Fibroblast of lung (primary cell): ENCODE measurements at regions not wholly inside any gene's neighbourhood (a gene's known extent, or its start where the extent isn't known, plus 50 kb on each side); places are given as distances from the start of the nearest gene placed in this dataset.
A peak's percentile ranks its signal among the peaks of the same experiment; 100 is the strongest.

Experiments
- DNase-seq, 2 donors: peaks; one replicate each; pipeline versions ENCODE4 v3.0.0 to v3.0.0-alpha.2; 2010; ENCODE audit warnings: low read depth in 2 of 2
- H2AFZ ChIP-seq: 2 replicates; pipeline ENCODE4 v1.5.1; 2012; ENCODE audit warnings: low read length, control low read depth, inconsistent platforms
- H3K27ac ChIP-seq: 2 replicates; pipeline ENCODE4 v1.5.1; 2011; ENCODE audit warnings: low read length, control low read depth; ENCODE audit not compliant: insufficient read depth
- H3K27me3 ChIP-seq: 2 replicates; pipeline ENCODE4 v1.5.1; 2011; ENCODE audit warnings: mild to moderate bottlenecking, low read length; ENCODE audit not compliant: control insufficient read depth, insufficient read depth
- H3K36me3 ChIP-seq: 2 replicates; pipeline ENCODE4 v1.5.1; 2011; ENCODE audit warnings: low read length; ENCODE audit not compliant: control insufficient read depth, insufficient read depth
- H3K4me1 ChIP-seq: 2 replicates; pipeline ENCODE4 v1.5.1; 2011; ENCODE audit warnings: low read length; ENCODE audit not compliant: control insufficient read depth, insufficient read depth; ENCODE audit errors: extremely low read depth
- H3K4me2 ChIP-seq: 2 replicates; pipeline ENCODE4 v1.5.1; 2011; ENCODE audit warnings: low read length, control low read depth; ENCODE audit not compliant: insufficient read depth; ENCODE audit errors: extremely low read depth
- H3K4me3 ChIP-seq, 4 experiments: fragments of 200-600 bp in 1 of 4; sonication (generic) in 1 of 4; replicated peaks in 1 of 4; 2 replicates each; pipeline ENCODE4 v1.5.1; 2011 to 2016; ENCODE audit warnings: low read length in 4 of 4, low read depth in 3 of 4, mild to moderate bottlenecking in 3 of 4, control low read depth in 2 of 4, inconsistent platforms in 1 of 4, mixed read lengths in 1 of 4; ENCODE audit not compliant: insufficient read depth in 1 of 4; ENCODE audit errors: control extremely low read depth in 1 of 4
- H3K79me2 ChIP-seq: 2 replicates; pipeline ENCODE4 v1.5.1; 2012; ENCODE audit warnings: mild to moderate bottlenecking, low read length, inconsistent platforms; ENCODE audit not compliant: control insufficient read depth, insufficient read depth
- H3K9ac ChIP-seq: 2 replicates; pipeline ENCODE4 v1.5.1; 2011; ENCODE audit warnings: mild to moderate bottlenecking, low read length, control low read depth; ENCODE audit not compliant: insufficient read depth
- H3K9me3 ChIP-seq: 2 replicates; pipeline ENCODE4 v1.5.1; 2012; ENCODE audit warnings: low read depth, low read length; ENCODE audit not compliant: control insufficient read depth, insufficient read depth
- H4K20me1 ChIP-seq: 2 replicates; pipeline ENCODE4 v1.5.1; 2011; ENCODE audit warnings: low read length; ENCODE audit not compliant: control insufficient read depth, insufficient read depth; ENCODE audit errors: extremely low read depth
- CTCF ChIP-seq, 2 donors: IDR thresholded peaks in 1 of 2; conservative IDR thresholded peaks in 1 of 2; 1 replicate in 1 of 2; 2 replicates in 1 of 2; pipeline ENCODE4 v1.5.1; 2011 to 2012; ENCODE audit warnings: low read length in 2 of 2, control low read depth in 1 of 2, inconsistent platforms in 1 of 2, low read depth in 1 of 2, mild to moderate bottlenecking in 1 of 2
- EZH2 ChIP-seq: IDR thresholded peaks from 2 replicates; pipeline ENCODE4 v1.5.1; 2012; ENCODE audit warnings: low read length, control low read depth, mild to moderate bottlenecking; ENCODE audit errors: missing control alignments

- no peaks in the 10 kb centered on the region for H3K27me3 ChIP-seq
- no peak overlapping the region for H3K4me2 ChIP-seq
- no peaks in the 10 kb centered on the region for H3K36me3 ChIP-seq
- H3K9me3 ChIP-seq, result no peaks in the 10 kb centered on the region
- H2AFZ ChIP-seq, result no peak overlapping the region
- no peak overlapping the region for H3K9ac ChIP-seq
- H4K20me1 ChIP-seq, result no peaks in the 10 kb centered on the region
- TF ChIP-seq EZH2 (no peak), CTCF (conservative IDR thresholded peaks at IDR 0.05 in 1 of 2, IDR thresholded peaks at IDR 0.05 in 1 of 2; ENCODE audit: low read depth in 1 of 2, low read length in 2 of 2) (no peak)
- no peaks in the 10 kb centered on the region for H3K4me1 ChIP-seq
- H3K4me3 ChIP-seq, result no peak overlapping the region
- peak in 1 of 2 donors; percentile 2 for DNase-seq
- no peaks in the 10 kb centered on the region for H3K79me2 ChIP-seq
- no peak overlapping the region for H3K27ac ChIP-seq
Measured at GRCh38 chr9:73680831-73681230, 529.2 kb downstream of the ANXA1 start.

- TF ChIP-seq EZH2 (no peak), CTCF (conservative IDR thresholded peaks at IDR 0.05 in 1 of 2, IDR thresholded peaks at IDR 0.05 in 1 of 2; ENCODE audit: low read depth in 1 of 2, low read length in 2 of 2) (no peak)
- no peak overlapping the region for H3K9ac ChIP-seq
- H2AFZ ChIP-seq, result no peak overlapping the region
- H3K27me3 ChIP-seq, result no peaks in the 10 kb centered on the region
- no peaks in the 10 kb centered on the region for H3K36me3 ChIP-seq
- H3K4me2 ChIP-seq, result no peak overlapping the region
- no peaks in the 10 kb centered on the region for H3K4me1 ChIP-seq
- no peaks in the 10 kb centered on the region for H3K79me2 ChIP-seq
- H3K9me3 ChIP-seq, result no peaks in the 10 kb centered on the region
- H3K27ac ChIP-seq, result no peak overlapping the region
- H3K4me3 ChIP-seq, result no peak overlapping the region
- no peak for DNase-seq
- H4K20me1 ChIP-seq, result no peaks in the 10 kb centered on the region
Measured at GRCh38 chr9:73682789-73683188, 531.1 kb downstream of the ANXA1 start.

DNA sequence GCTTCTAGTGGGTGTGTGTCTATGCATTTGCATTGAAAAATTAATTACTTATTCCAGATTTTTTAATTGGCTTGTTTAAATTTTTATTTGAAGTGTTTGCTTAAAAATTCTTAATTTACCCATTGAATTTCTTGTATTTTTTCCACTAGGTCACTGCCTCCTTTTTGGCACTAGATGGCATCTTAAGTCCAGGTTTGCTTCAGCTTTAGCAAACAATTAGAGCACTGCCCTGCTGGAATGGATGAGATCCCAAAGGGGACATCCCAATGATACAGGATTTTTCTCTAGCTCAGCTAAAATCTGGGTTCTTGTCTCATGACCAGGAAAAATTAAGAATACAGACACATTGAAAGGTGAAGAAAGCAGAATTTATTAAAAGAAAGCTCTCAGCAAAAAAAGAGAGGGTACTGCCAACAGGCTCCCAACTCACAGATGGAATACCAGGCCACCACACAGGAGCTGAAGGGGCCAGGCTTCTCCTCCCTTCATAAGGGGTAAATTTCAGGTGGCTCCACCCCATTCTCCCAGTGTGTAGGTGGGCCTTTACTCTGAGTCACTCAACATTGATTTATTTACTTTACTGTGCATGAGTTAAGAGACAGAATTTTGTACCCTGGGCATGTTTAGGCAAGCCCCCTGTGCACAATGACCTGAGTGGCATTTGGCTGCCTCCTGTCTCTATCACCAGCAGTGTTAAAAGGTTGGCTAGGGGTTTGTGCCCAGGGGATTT is 532.4 kb downstream of the ANXA1 start:
- Histone ChIP-seq H4K20me1 (no peaks in the 10 kb centered on the region), H3K9me3 (no peaks in the 10 kb centered on the region), H3K9ac (no peak overlapping the region), H3K27me3 (no peaks in the 10 kb centered on the region), H3K4me3 (no peak overlapping the region), H3K4me2 (no peak overlapping the region), H3K4me1 (no peaks in the 10 kb centered on the region), H3K79me2 (no peaks in the 10 kb centered on the region), H3K27ac (no peak overlapping the region), H3K36me3 (no peaks in the 10 kb centered on the region), H2AFZ (no peak overlapping the region)
- peak; percentile 39 to 65 for DNase-seq
- TF ChIP-seq EZH2, result no peak
- TF ChIP-seq CTCF (conservative IDR thresholded peaks at IDR 0.05 in 1 of 2, IDR thresholded peaks at IDR 0.05 in 1 of 2; ENCODE audit: low read depth in 1 of 2, low read length in 2 of 2), result peak; percentile 35 to 48
